ENCODE measurements at regions not wholly inside any gene's neighbourhood (a gene's known extent, or its start where the extent isn't known, plus 50 kb on each side); places are given as distances from the start of the nearest gene placed in this dataset.

DNA sequence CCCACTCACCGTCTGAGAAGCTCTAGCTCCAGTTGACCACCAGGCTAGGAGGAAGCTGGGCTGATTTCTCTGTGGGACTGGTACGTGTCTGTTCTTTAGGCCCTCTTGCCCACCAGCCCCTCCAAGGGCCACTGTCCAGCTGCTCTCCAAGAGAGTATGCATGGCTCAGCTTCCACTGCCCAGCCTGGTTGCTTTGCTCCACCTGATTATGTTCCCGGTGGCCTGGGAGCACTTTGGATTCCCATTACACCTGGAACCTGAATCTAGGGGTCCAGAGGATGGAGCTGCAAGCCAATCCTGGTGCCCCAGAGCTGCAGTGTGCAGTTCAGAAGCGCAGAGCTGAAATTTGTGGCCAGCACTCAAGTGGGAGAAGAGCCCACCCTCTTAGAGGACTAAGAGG, 402.1 kb upstream of the CNTN6 start:
- Mint-ChIP-seq H3K36me3 (peaks cover 60% of the 10 kb centered on the region), H3K27me3 (ENCODE audit: low read depth) (peaks cover 17% of the 10 kb centered on the region), H3K4me3 (no peak overlapping the region), H3K27ac (no peak overlapping the region), H3K9me3 (peaks cover 77% of the 10 kb centered on the region), H3K4me1 (no peaks in the 10 kb centered on the region)
- CTCF ChIA-PET, result no interaction called here
- DNase-seq (ENCODE audit: low spot score), result no peak
- no peak for ATAC-seq
- POLR2A ChIA-PET, result no interaction called here
- TF ChIP-seq, protein P1, sequence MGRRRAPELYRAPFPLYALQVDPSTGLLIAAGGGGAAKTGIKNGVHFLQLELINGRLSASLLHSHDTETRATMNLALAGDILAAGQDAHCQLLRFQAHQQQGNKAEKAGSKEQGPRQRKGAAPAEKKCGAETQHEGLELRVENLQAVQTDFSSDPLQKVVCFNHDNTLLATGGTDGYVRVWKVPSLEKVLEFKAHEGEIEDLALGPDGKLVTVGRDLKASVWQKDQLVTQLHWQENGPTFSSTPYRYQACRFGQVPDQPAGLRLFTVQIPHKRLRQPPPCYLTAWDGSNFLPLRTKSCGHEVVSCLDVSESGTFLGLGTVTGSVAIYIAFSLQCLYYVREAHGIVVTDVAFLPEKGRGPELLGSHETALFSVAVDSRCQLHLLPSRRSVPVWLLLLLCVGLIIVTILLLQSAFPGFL (CRISPR knock-in tag; IDR thresholded peaks at IDR 0.05; ENCODE audit: borderline replicate concordance), result no peak
- TF ChIP-seq, protein P2, sequence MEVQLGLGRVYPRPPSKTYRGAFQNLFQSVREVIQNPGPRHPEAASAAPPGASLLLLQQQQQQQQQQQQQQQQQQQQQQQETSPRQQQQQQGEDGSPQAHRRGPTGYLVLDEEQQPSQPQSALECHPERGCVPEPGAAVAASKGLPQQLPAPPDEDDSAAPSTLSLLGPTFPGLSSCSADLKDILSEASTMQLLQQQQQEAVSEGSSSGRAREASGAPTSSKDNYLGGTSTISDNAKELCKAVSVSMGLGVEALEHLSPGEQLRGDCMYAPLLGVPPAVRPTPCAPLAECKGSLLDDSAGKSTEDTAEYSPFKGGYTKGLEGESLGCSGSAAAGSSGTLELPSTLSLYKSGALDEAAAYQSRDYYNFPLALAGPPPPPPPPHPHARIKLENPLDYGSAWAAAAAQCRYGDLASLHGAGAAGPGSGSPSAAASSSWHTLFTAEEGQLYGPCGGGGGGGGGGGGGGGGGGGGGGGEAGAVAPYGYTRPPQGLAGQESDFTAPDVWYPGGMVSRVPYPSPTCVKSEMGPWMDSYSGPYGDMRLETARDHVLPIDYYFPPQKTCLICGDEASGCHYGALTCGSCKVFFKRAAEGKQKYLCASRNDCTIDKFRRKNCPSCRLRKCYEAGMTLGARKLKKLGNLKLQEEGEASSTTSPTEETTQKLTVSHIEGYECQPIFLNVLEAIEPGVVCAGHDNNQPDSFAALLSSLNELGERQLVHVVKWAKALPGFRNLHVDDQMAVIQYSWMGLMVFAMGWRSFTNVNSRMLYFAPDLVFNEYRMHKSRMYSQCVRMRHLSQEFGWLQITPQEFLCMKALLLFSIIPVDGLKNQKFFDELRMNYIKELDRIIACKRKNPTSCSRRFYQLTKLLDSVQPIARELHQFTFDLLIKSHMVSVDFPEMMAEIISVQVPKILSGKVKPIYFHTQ (CRISPR knock-in tag; IDR thresholded peaks at IDR 0.05), result no peak
- TF ChIP-seq ZNF138 (CRISPR knock-in tag; conservative IDR thresholded peaks at IDR 0.05), result no peak
- TF ChIP-seq NFE2L1 (CRISPR knock-in tag; IDR thresholded peaks at IDR 0.05), result no peak
- TF ChIP-seq, protein P3, sequence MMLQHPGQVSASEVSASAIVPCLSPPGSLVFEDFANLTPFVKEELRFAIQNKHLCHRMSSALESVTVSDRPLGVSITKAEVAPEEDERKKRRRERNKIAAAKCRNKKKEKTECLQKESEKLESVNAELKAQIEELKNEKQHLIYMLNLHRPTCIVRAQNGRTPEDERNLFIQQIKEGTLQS (CRISPR knock-in tag; conservative IDR thresholded peaks at IDR 0.05), result no peak
- TF ChIP-seq NFATC4 (CRISPR knock-in tag; IDR thresholded peaks at IDR 0.05), result no peak
- TF ChIP-seq KAT7 (CRISPR knock-in tag; IDR thresholded peaks at IDR 0.05; ENCODE audit: borderline replicate concordance), result no peak

DNA sequence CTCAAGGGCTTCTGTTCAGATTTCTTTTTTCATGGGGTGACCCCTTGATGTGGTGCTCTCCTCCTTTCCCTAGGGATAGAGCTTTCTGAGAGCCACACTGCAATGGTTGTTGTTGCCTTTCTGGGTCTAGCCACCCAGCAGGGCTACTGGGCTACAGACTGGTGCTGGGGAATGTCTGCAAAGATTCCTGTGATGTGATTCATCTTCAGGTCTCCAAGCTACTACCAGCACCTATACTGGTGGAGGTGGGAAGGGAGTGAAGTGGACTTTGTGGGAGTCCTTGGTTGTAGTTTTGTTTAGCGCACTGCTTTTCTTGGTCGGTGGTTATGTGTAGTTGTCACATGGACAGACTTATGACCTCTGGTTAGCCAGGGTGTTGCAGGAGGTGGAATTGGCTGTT, 392.3 kb upstream of the CNTN6 start:
- Mint-ChIP-seq H3K4me1 (no peaks in the 10 kb centered on the region), H3K36me3 (peaks cover 67% of the 10 kb centered on the region), H3K27me3 (ENCODE audit: low read depth) (peaks cover 6% of the 10 kb centered on the region), H3K27ac (no peak overlapping the region), H3K9me3 (peaks cover 79% of the 10 kb centered on the region), H3K4me3 (no peak overlapping the region)
- ATAC-seq (no peak), DNase-seq (ENCODE audit: low spot score) (no peak)
- ChIA-PET POLR2A (no interaction called here), CTCF (no interaction called here)
- TF ChIP-seq, protein P4, sequence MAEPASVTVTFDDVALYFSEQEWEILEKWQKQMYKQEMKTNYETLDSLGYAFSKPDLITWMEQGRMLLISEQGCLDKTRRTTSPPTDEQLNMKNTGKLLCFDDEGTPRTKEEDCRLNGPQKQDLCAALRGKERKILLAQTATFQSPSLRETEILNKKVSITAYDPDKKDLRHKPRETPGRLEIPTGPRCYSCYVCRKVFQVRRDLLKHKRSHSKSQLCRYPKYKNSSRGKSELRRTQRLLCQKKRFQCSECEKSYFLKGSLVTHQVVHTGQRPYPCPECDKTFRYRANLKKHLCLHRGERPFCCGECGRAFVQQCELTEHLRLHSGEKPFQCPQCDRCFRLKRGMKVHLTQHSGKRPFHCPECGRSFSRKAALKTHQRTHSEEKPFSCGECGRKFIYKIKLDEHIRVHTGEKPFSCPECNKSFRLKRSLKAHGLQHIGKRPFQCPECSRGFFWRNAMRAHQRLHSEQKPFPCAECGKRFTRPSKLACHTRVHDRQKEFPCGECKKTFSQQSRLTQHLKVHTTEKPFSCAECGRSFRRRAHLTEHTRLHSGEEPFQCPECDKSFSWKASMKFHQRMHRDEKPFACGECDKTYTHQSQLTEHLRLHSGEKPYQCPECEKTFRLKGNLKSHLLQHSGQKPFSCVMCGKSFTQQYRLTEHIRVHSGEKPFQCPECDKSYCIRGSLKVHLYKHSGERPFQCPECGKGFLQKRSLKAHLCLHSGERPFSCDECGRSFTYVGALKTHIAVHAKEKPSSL (CRISPR knock-in tag; conservative IDR thresholded peaks at IDR 0.05), result no peak

DNA sequence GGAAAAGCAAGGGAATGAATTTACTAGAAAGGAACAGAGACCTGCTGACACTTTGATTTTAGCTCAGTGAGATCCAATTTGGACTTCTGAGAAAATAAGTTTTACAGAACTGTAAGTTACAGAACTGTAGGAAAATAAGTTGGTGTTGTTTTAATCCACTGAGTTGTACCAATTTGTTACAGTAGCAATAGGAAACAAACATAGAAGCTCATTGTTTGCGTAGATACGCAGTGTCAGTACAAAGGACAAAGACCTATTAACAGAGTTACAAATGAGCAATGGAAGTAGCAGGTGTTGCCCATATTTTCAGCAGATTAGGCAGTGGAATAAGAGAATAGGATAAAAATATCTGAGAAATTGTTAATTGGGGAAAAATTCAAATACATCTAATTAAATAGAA, 385.8 kb upstream of the CNTN6 start:
- no peak overlapping the region for H3K27ac Mint-ChIP-seq
- H3K4me3 Mint-ChIP-seq, result no peak overlapping the region
- DNase-seq (ENCODE audit: low spot score) (no peak), ATAC-seq (no peak)
- peaks cover 62% of the 10 kb centered on the region for H3K36me3 Mint-ChIP-seq
- POLR2A ChIA-PET, result no interaction called here
- peaks cover 6% of the 10 kb centered on the region for H3K27me3 Mint-ChIP-seq (ENCODE audit: low read depth)
- no peaks in the 10 kb centered on the region for H3K4me1 Mint-ChIP-seq
- CTCF ChIA-PET, result no interaction called here
- peaks cover 93% of the 10 kb centered on the region for H3K9me3 Mint-ChIP-seq
- TF ChIP-seq NR2C2 (CRISPR knock-in tag; IDR thresholded peaks at IDR 0.05), result no peak
- TF ChIP-seq, protein P5, sequence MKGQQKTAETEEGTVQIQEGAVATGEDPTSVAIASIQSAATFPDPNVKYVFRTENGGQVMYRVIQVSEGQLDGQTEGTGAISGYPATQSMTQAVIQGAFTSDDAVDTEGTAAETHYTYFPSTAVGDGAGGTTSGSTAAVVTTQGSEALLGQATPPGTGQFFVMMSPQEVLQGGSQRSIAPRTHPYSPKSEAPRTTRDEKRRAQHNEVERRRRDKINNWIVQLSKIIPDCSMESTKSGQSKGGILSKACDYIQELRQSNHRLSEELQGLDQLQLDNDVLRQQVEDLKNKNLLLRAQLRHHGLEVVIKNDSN (CRISPR knock-in tag; IDR thresholded peaks at IDR 0.05), result no peak
- TF ChIP-seq, protein P6, sequence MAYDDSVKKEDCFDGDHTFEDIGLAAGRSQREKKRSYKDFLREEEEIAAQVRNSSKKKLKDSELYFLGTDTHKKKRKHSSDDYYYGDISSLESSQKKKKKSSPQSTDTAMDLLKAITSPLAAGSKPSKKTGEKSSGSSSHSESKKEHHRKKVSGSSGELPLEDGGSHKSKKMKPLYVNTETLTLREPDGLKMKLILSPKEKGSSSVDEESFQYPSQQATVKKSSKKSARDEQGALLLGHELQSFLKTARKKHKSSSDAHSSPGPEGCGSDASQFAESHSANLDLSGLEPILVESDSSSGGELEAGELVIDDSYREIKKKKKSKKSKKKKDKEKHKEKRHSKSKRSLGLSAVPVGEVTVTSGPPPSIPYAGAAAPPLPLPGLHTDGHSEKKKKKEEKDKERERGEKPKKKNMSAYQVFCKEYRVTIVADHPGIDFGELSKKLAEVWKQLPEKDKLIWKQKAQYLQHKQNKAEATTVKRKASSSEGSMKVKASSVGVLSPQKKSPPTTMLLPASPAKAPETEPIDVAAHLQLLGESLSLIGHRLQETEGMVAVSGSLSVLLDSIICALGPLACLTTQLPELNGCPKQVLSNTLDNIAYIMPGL (CRISPR knock-in tag; IDR thresholded peaks at IDR 0.05), result no peak
- TF ChIP-seq, protein P7, sequence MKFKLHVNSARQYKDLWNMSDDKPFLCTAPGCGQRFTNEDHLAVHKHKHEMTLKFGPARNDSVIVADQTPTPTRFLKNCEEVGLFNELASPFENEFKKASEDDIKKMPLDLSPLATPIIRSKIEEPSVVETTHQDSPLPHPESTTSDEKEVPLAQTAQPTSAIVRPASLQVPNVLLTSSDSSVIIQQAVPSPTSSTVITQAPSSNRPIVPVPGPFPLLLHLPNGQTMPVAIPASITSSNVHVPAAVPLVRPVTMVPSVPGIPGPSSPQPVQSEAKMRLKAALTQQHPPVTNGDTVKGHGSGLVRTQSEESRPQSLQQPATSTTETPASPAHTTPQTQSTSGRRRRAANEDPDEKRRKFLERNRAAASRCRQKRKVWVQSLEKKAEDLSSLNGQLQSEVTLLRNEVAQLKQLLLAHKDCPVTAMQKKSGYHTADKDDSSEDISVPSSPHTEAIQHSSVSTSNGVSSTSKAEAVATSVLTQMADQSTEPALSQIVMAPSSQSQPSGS (CRISPR knock-in tag; IDR thresholded peaks at IDR 0.05; ENCODE audit: borderline replicate concordance, low read depth), result no peak
- TF ChIP-seq, protein P8, sequence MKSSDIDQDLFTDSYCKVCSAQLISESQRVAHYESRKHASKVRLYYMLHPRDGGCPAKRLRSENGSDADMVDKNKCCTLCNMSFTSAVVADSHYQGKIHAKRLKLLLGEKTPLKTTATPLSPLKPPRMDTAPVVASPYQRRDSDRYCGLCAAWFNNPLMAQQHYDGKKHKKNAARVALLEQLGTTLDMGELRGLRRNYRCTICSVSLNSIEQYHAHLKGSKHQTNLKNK (CRISPR knock-in tag; IDR thresholded peaks at IDR 0.05), result no peak
- TF ChIP-seq FOXK1 (CRISPR knock-in tag; IDR thresholded peaks at IDR 0.05), result no peak
- no peak for TF ChIP-seq TEAD1 (CRISPR knock-in tag; IDR thresholded peaks at IDR 0.05)
- TF ChIP-seq CREB1 (CRISPR knock-in tag; IDR thresholded peaks at IDR 0.05), result no peak
- TF ChIP-seq JAZF1 (CRISPR knock-in tag; IDR thresholded peaks at IDR 0.05), result no peak
- no peak for TF ChIP-seq GABPB1 (CRISPR knock-in tag; IDR thresholded peaks at IDR 0.05)
- TF ChIP-seq ATF1 (CRISPR knock-in tag; IDR thresholded peaks at IDR 0.05), result no peak
- TF ChIP-seq ZNF263 (CRISPR knock-in tag; IDR thresholded peaks at IDR 0.05; ENCODE audit: low read depth), result no peak
- no peak for TF ChIP-seq ETV6 (CRISPR knock-in tag; IDR thresholded peaks at IDR 0.05)
- TF ChIP-seq ESRRA (CRISPR knock-in tag; IDR thresholded peaks at IDR 0.05; ENCODE audit: borderline replicate concordance), result no peak

Measured in WTC11 (cell line).